MCF 10A (cell line): ENCODE measurements at regions not wholly inside any gene's neighbourhood (a gene's known extent, or its start where the extent isn't known, plus 50 kb on each side); places are given as distances from the start of the nearest gene placed in this dataset.

ENCODE experiments used
- BruUV-seq: library from RNA; stranded (reverse); fragments of 400-500 nt; replicated peaks from 2 replicates; lab custom pipeline; 2021; lab: Mats Ljungman, UMichigan
- CTCF ChIA-PET: fragments of 300-600 bp; sonication (Branson Sonifier 250); formaldehyde crosslinking; extraction: SDS; loops from one replicate; lab custom pipeline; 2021; ENCODE audit warnings: antibody characterized with exemption, inconsistent platforms; lab: Yijun Ruan, JAX
- POLR2A ChIA-PET: fragments of 300-600, 350-650 bp; sonication (Branson Sonifier 250); formaldehyde crosslinking; extraction: SDS; loops from one replicate; lab custom pipeline; 2020; ENCODE audit warnings: antibody characterized with exemption, inconsistent platforms; lab: Yijun Ruan, JAX
- DNase-seq: peaks from one replicate; pipeline ENCODE4 v3.0.0-alpha.2; 2018; ENCODE audit not compliant: unreplicated experiment
- H3K27ac Mint-ChIP-seq: one replicate; pipeline ENCODE4 v1.8.0; 2022; ENCODE audit warnings: mild to moderate bottlenecking, low read depth, mixed read lengths; ENCODE audit not compliant: unreplicated experiment
- H3K27me3 Mint-ChIP-seq: one replicate; pipeline ENCODE4 v1.8.0; 2022; ENCODE audit warnings: mixed read lengths; ENCODE audit not compliant: insufficient read depth, unreplicated experiment
- H3K36me3 Mint-ChIP-seq: one replicate; pipeline ENCODE4 v1.8.0; 2022; ENCODE audit warnings: mild to moderate bottlenecking, moderate library complexity, mixed read lengths; ENCODE audit not compliant: insufficient read depth, unreplicated experiment
- H3K4me1 Mint-ChIP-seq: one replicate; pipeline ENCODE4 v1.8.0; 2022; ENCODE audit warnings: mixed read lengths; ENCODE audit not compliant: insufficient read depth, unreplicated experiment
- H3K4me3 Mint-ChIP-seq: one replicate; pipeline ENCODE4 v1.8.0; 2022; ENCODE audit warnings: mild to moderate bottlenecking, moderate library complexity, mixed read lengths; ENCODE audit not compliant: unreplicated experiment
- H3K9me3 Mint-ChIP-seq: one replicate; pipeline ENCODE4 v1.8.0; 2022; ENCODE audit warnings: mixed read lengths; ENCODE audit not compliant: unreplicated experiment
- intact Hi-C: fragments of 100-400 bp; cut with micrococcal nuclease; formaldehyde crosslinking; loops from 2 replicates; pipeline ENCODE4 v1.14.1; 2022
- TF ChIP-seq, protein P1 (sequence below): fragments of 200-600 bp; IDR thresholded peaks from one replicate; pipeline ENCODE4 v1.8.0; 2022; ENCODE audit warnings: antibody characterized with exemption, mild to moderate bottlenecking; ENCODE audit not compliant: unreplicated experiment

- ChIA-PET CTCF (interaction anchor here (0.9 to 2.2 kb wide), 4 partner anchors 10 to 486 kb away, joined by 3 to 9 read pairs (median 4); no protein-coding TSS in a partner anchor), POLR2A (no interaction called here)
- peaks cover 6% of the 10 kb centered on the region for H3K4me1 Mint-ChIP-seq
- DNase-seq = peak; percentile 24
- H3K27me3 Mint-ChIP-seq = no peaks in the 10 kb centered on the region
- TF ChIP-seq, protein P1, sequence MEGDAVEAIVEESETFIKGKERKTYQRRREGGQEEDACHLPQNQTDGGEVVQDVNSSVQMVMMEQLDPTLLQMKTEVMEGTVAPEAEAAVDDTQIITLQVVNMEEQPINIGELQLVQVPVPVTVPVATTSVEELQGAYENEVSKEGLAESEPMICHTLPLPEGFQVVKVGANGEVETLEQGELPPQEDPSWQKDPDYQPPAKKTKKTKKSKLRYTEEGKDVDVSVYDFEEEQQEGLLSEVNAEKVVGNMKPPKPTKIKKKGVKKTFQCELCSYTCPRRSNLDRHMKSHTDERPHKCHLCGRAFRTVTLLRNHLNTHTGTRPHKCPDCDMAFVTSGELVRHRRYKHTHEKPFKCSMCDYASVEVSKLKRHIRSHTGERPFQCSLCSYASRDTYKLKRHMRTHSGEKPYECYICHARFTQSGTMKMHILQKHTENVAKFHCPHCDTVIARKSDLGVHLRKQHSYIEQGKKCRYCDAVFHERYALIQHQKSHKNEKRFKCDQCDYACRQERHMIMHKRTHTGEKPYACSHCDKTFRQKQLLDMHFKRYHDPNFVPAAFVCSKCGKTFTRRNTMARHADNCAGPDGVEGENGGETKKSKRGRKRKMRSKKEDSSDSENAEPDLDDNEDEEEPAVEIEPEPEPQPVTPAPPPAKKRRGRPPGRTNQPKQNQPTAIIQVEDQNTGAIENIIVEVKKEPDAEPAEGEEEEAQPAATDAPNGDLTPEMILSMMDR = no peak
- BruUV-seq = no TSS peak
- intact Hi-C loops = no loop called here
- no peaks in the 10 kb centered on the region for H3K9me3 Mint-ChIP-seq
- H3K36me3 Mint-ChIP-seq = no peaks in the 10 kb centered on the region
- H3K27ac Mint-ChIP-seq = no peak overlapping the region
- no peak overlapping the region for H3K4me3 Mint-ChIP-seq
These were observed 146.7 kb upstream of the SP4 start for GRCh38 chr7:21281193-21281592.

DNA sequence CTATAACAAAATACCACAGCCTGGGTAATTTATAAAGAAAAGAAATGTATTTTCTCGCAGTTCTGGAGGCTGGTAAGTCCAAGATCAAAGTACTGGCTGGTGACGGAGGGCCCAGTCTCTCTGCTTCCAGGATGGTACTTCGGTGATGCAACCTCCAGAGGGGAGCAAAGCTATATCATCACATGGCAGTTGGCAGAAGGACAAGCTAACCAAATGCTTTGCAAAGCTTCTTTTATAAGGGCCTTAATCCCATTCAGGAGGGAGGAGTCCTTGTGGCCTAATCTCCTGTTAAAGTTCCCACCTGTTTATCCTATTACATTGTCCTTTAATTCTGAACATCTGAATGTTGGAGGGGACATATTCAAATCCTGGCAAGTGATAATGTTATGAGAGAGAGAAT, 134.1 kb upstream of the SP4 start:
- TF ChIP-seq, protein P1 = no peak
- ChIA-PET CTCF (no interaction called here), POLR2A (no interaction called here)
- BruUV-seq = no TSS peak
- no peak overlapping the region for H3K4me3 Mint-ChIP-seq
- intact Hi-C loops = no loop called here
- no peaks in the 10 kb centered on the region for H3K27me3 Mint-ChIP-seq
- no peaks in the 10 kb centered on the region for H3K9me3 Mint-ChIP-seq
- H3K27ac Mint-ChIP-seq = no peak overlapping the region
- H3K36me3 Mint-ChIP-seq = no peaks in the 10 kb centered on the region
- no peaks in the 10 kb centered on the region for H3K4me1 Mint-ChIP-seq
- DNase-seq = no peak

DNA sequence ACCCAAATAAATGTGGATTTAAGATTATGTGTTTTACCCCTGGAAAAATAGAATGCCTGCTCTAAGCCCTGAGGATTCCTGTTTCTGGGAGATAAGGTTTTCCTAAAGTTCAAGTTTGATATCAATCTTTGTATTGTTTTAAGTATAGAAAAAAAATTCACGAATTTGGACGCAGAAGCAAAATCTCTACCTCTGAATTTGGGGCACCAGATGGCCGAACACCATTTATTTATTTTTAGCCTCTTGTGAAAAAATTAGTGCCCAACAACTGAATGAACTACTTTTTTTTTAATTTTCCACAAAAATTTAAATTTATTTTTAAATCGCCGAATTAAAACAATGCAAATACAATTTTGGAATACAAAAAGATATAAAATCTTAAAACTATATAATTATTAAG, 128.1 kb upstream of the SP4 start:
- Mint-ChIP-seq H3K4me3 (no peak overlapping the region), H3K27ac (no peak overlapping the region), H3K9me3 (no peaks in the 10 kb centered on the region), H3K27me3 (no peaks in the 10 kb centered on the region), H3K4me1 (no peaks in the 10 kb centered on the region), H3K36me3 (no peaks in the 10 kb centered on the region)
- CTCF ChIA-PET = interaction anchor here (0.6 kb wide), 1 partner anchor 209 kb away, joined by 4 read pairs; no protein-coding TSS in a partner anchor
- no peak for DNase-seq
- intact Hi-C loops = no loop called here
- POLR2A ChIA-PET = no interaction called here
- no TSS peak for BruUV-seq
- TF ChIP-seq, protein P1 = no peak

GRCh38 chr7:21300692-21301091, 127.2 kb upstream of the SP4 start:
- Mint-ChIP-seq H3K36me3 (no peaks in the 10 kb centered on the region), H3K27ac (no peak overlapping the region), H3K27me3 (no peaks in the 10 kb centered on the region), H3K9me3 (no peaks in the 10 kb centered on the region), H3K4me3 (no peak overlapping the region), H3K4me1 (no peaks in the 10 kb centered on the region)
- peak; percentile 8 for DNase-seq
- intact Hi-C loops = no loop called here
- TF ChIP-seq, protein P1 = peak; percentile 14
- ChIA-PET POLR2A (interaction anchor here (0.6 kb wide), 1 partner anchor 327 kb away, joined by 3 read pairs; no protein-coding TSS in a partner anchor), CTCF (interaction anchor here (0.6 kb wide), 1 partner anchor 707 kb away, joined by 3 read pairs; no protein-coding TSS in a partner anchor)
- no TSS peak for BruUV-seq
